ENCODE measurements at regions not wholly inside any gene's neighbourhood (a gene's known extent, or its start where the extent isn't known, plus 50 kb on each side); places are given as distances from the start of the nearest gene placed in this dataset.

GRCh38 chr13:97866751-97867150, 86.7 kb upstream of the IPO5 start:
- DNase-seq (ENCODE audit: low spot score): no peak
- 61% methylated on average over 3 of the region's 3 CpGs for WGBS (ENCODE audit: low lambda C conversion rate, missing lambda C conversion rate)

GRCh38 chr13:97873398-97873797, 80.1 kb upstream of the IPO5 start:
- TF ChIP-seq EZH2phosphoT487 (IDR thresholded peaks at IDR 0.05; ENCODE audit: low read depth, severe bottlenecking, unreplicated experiment): no peak
- TF ChIP-seq CTCF (IDR thresholded peaks at IDR 0.05; ENCODE audit: poor library complexity): no peak
- no peak for TF ChIP-seq EZH2 (IDR thresholded peaks at IDR 0.05; ENCODE audit: borderline replicate concordance)
- Histone ChIP-seq H3K9me3 (ENCODE audit: low read depth) (no peaks in the 10 kb centered on the region), H3K9me2 (replicated peaks; ENCODE audit: insufficient read depth) (no peaks in the 10 kb centered on the region), H3K27me3 (peaks cover 4% of the 10 kb centered on the region), H3K4me2 (no peak overlapping the region), H3K4me3 (no peak overlapping the region), H3K4me1 (ENCODE audit: insufficient read depth) (no peaks in the 10 kb centered on the region), H3K79me2 (no peaks in the 10 kb centered on the region), H4K20me1 (ENCODE audit: insufficient read depth, poor library complexity, severe bottlenecking) (no peaks in the 10 kb centered on the region), H3K27ac (no peak overlapping the region), H3K36me3 (replicated peaks; ENCODE audit: insufficient read depth, low read depth) (no peaks in the 10 kb centered on the region), H2AFZ (no peak overlapping the region)
- WGBS (ENCODE audit: low lambda C conversion rate, missing lambda C conversion rate): 96% methylated on average over 1 of the region's 1 CpG
- no peak for DNase-seq (ENCODE audit: low spot score)

More at GRCh38 chr13:97866751-97867150, 86.7 kb upstream of the IPO5 start:
- Histone ChIP-seq H3K4me1 (ENCODE audit: insufficient read depth) (no peaks in the 10 kb centered on the region), H3K9me2 (replicated peaks; ENCODE audit: insufficient read depth) (no peaks in the 10 kb centered on the region), H3K4me3 (no peak overlapping the region), H3K36me3 (replicated peaks; ENCODE audit: insufficient read depth, low read depth) (no peaks in the 10 kb centered on the region), H2AFZ (no peak overlapping the region), H4K20me1 (ENCODE audit: insufficient read depth, poor library complexity, severe bottlenecking) (no peaks in the 10 kb centered on the region), H3K27me3 (no peaks in the 10 kb centered on the region), H3K9me3 (ENCODE audit: low read depth) (no peaks in the 10 kb centered on the region), H3K79me2 (no peaks in the 10 kb centered on the region), H3K27ac (no peak overlapping the region), H3K4me2 (no peak overlapping the region)
- TF ChIP-seq CTCF (IDR thresholded peaks at IDR 0.05; ENCODE audit: poor library complexity) (no peak), EZH2 (IDR thresholded peaks at IDR 0.05; ENCODE audit: borderline replicate concordance) (no peak), EZH2phosphoT487 (IDR thresholded peaks at IDR 0.05; ENCODE audit: low read depth, severe bottlenecking, unreplicated experiment) (no peak)

GRCh38 chr13:97875218-97875617, 78.3 kb upstream of the IPO5 start:
- Histone ChIP-seq H3K9me3 (ENCODE audit: low read depth) (no peaks in the 10 kb centered on the region), H3K36me3 (replicated peaks; ENCODE audit: insufficient read depth, low read depth) (no peaks in the 10 kb centered on the region), H3K79me2 (no peaks in the 10 kb centered on the region), H2AFZ (no peak overlapping the region), H3K27me3 (peaks cover 4% of the 10 kb centered on the region), H3K4me3 (no peak overlapping the region), H3K27ac (no peak overlapping the region), H3K4me2 (no peak overlapping the region), H3K9me2 (replicated peaks; ENCODE audit: insufficient read depth) (no peaks in the 10 kb centered on the region), H3K4me1 (ENCODE audit: insufficient read depth) (no peaks in the 10 kb centered on the region), H4K20me1 (ENCODE audit: insufficient read depth, poor library complexity, severe bottlenecking) (no peaks in the 10 kb centered on the region)
- no peak for DNase-seq (ENCODE audit: low spot score)
- no peak for TF ChIP-seq CTCF (IDR thresholded peaks at IDR 0.05; ENCODE audit: poor library complexity)
- no peak for TF ChIP-seq EZH2phosphoT487 (IDR thresholded peaks at IDR 0.05; ENCODE audit: low read depth, severe bottlenecking, unreplicated experiment)
- TF ChIP-seq EZH2 (IDR thresholded peaks at IDR 0.05; ENCODE audit: borderline replicate concordance): no peak
- WGBS (ENCODE audit: low lambda C conversion rate, missing lambda C conversion rate): 80% methylated on average over 9 of the region's 9 CpGs

- Histone ChIP-seq H3K9me3 (ENCODE audit: low read depth) (no peaks in the 10 kb centered on the region), H4K20me1 (ENCODE audit: insufficient read depth, poor library complexity, severe bottlenecking) (no peaks in the 10 kb centered on the region), H3K27ac (no peak overlapping the region), H3K4me3 (no peak overlapping the region), H3K36me3 (replicated peaks; ENCODE audit: insufficient read depth, low read depth) (no peaks in the 10 kb centered on the region), H3K9me2 (replicated peaks; ENCODE audit: insufficient read depth) (no peaks in the 10 kb centered on the region), H3K27me3 (peaks cover 4% of the 10 kb centered on the region), H3K4me2 (no peak overlapping the region), H2AFZ (no peak overlapping the region), H3K4me1 (ENCODE audit: insufficient read depth) (no peaks in the 10 kb centered on the region), H3K79me2 (no peaks in the 10 kb centered on the region)
- WGBS (ENCODE audit: low lambda C conversion rate, missing lambda C conversion rate): 91% methylated on average over 7 of the region's 7 CpGs
- TF ChIP-seq EZH2 (IDR thresholded peaks at IDR 0.05; ENCODE audit: borderline replicate concordance) (no peak), EZH2phosphoT487 (IDR thresholded peaks at IDR 0.05; ENCODE audit: low read depth, severe bottlenecking, unreplicated experiment) (no peak), CTCF (IDR thresholded peaks at IDR 0.05; ENCODE audit: poor library complexity) (no peak)
- DNase-seq (ENCODE audit: low spot score): no peak
Measured at GRCh38 chr13:97875911-97876310, 77.6 kb upstream of the IPO5 start.

Measured in hepatocyte (in vitro differentiated cells).